K562 (cell line): ENCODE measurements at regions not wholly inside any gene's neighbourhood (a gene's known extent, or its start where the extent isn't known, plus 50 kb on each side); places are given as distances from the start of the nearest gene placed in this dataset.

Source experiments
- ARID2 ChIP-seq: fragments of 450-650 bp; IDR thresholded peaks from 2 replicates; pipeline ENCODE4 v1.6.1; 2017; ENCODE audit warnings: antibody characterized with exemption, mild to moderate bottlenecking
- C11orf30 ChIP-seq: fragments of 450-650 bp; IDR thresholded peaks from 2 replicates; pipeline ENCODE4 v1.6.1; 2016; ENCODE audit warnings: low read depth, mild to moderate bottlenecking
- CEBPG ChIP-seq, 3 experiments: fragments of 200-800 bp in 1 of 3; sonication (Bioruptor generic) in 1 of 3; sonication (generic) in 1 of 3; formaldehyde crosslinking in 1 of 3; IDR thresholded peaks in 2 of 3; conservative IDR thresholded peaks in 1 of 3; 2 replicates each; pipeline versions ENCODE4 v1.6.1 to v1.8.0; 2016 to 2022; ENCODE audit warnings: missing compliant biosample characterization in 2 of 3, missing genetic modification characterization in 2 of 3, mild to moderate bottlenecking in 1 of 3, missing genetic modification reagents in 1 of 3
- CHD7 ChIP-seq: fragments of 200-600 bp; sonication (generic); IDR thresholded peaks from one replicate; pipeline ENCODE4 v1.6.1; 2012; ENCODE audit warnings: mild to moderate bottlenecking, low read depth, low read length, inconsistent platforms
- CTBP1 ChIP-seq: fragments of 450-650 bp; IDR thresholded peaks from 2 replicates; pipeline ENCODE4 v1.6.1; 2016; ENCODE audit warnings: borderline replicate concordance
- GATA2 ChIP-seq: sonication (generic); formaldehyde crosslinking; IDR thresholded peaks from 2 replicates; pipeline ENCODE4 v1.4.0; 2020; ENCODE audit warnings: mild to moderate bottlenecking, missing genetic modification reagents
- HMGN3 ChIP-seq: IDR thresholded peaks from 2 replicates; pipeline ENCODE4 v1.6.1; 2011; ENCODE audit warnings: borderline replicate concordance, low read depth, mild to moderate bottlenecking, mixed read lengths, low read length; ENCODE audit not compliant: insufficient read length; ENCODE audit errors: extremely low read depth
- MYBL2 ChIP-seq, 2 experiments: fragments of 450-650 bp in 1 of 2; sonication (generic) in 1 of 2; formaldehyde crosslinking in 1 of 2; IDR thresholded peaks; 2 replicates each; pipeline versions ENCODE4 v1.6.1 to v1.8.1; 2017 to 2022; ENCODE audit warnings: borderline replicate concordance in 1 of 2, inconsistent platforms in 1 of 2, low read depth in 1 of 2, mild to moderate bottlenecking in 1 of 2, missing genetic modification reagents in 1 of 2, moderate library complexity in 1 of 2
- RBM22 ChIP-seq: fragments of 200-400 bp; formaldehyde crosslinking; IDR thresholded peaks from 2 replicates; pipeline ENCODE4 v1.6.1; 2018; ENCODE audit warnings: low read length, low read depth; ENCODE audit not compliant: poor library complexity, severe bottlenecking
- STAT5A ChIP-seq: IDR thresholded peaks from 2 replicates; pipeline ENCODE4 v1.6.1; 2012; ENCODE audit warnings: low read length, inconsistent platforms, borderline replicate concordance
- ZBTB33 ChIP-seq: sonication (generic); formaldehyde crosslinking; IDR thresholded peaks from 2 replicates; pipeline ENCODE4 v1.8.1; 2023; ENCODE audit warnings: mild to moderate bottlenecking, missing genetic modification reagents
- ZNF354B ChIP-seq: fragments of 250-450 bp; sonication (Bioruptor Pico); IDR thresholded peaks from 2 replicates; pipeline ENCODE4 v1.4.0; 2020
- ZNF408 ChIP-seq: fragments of 250-450 bp; sonication (Bioruptor Pico); IDR thresholded peaks from 2 replicates; pipeline ENCODE4 v1.4.0; 2020; ENCODE audit warnings: low read depth, mild to moderate bottlenecking, moderate library complexity

GRCh38 chr7:106358103-106358663 is 73.4 kb upstream of the NAMPT start (continued):
- TF ChIP-seq CHD7 (no peak), ZNF354B (CRISPR knock-in tag) (no peak), MYBL2 (IDR thresholded peaks at IDR 0.05; ENCODE audit: low read depth) (no peak; the same call in 1 of the 2 replicates), MYBL2 (CRISPR knock-in tag; IDR thresholded peaks at IDR 0.05; ENCODE audit: borderline replicate concordance) (no peak), CTBP1 (0 out of 2 replicates have a peak, but pooled peaks have one; percentile 23), ZNF408 (CRISPR knock-in tag) (no peak), RBM22 (no peak), ZBTB33 (no peak), ARID2 (no peak), HMGN3 (no peak), CEBPG (CRISPR knock-in tag; IDR thresholded peaks at IDR 0.05) (no peak), CEBPG (tag; conservative IDR thresholded peaks at IDR 0.05 in 1 of 2, IDR thresholded peaks at IDR 0.05 in 1 of 2) (peak; percentile 77 to 88), C11orf30 (peak; percentile 49), GATA2 (CRISPR knock-in tag) (no peak), STAT5A (peak; percentile 63)
